ENCODE measurements at regions not wholly inside any gene's neighbourhood (a gene's known extent, or its start where the extent isn't known, plus 50 kb on each side); places are given as distances from the start of the nearest gene placed in this dataset.

DNA sequence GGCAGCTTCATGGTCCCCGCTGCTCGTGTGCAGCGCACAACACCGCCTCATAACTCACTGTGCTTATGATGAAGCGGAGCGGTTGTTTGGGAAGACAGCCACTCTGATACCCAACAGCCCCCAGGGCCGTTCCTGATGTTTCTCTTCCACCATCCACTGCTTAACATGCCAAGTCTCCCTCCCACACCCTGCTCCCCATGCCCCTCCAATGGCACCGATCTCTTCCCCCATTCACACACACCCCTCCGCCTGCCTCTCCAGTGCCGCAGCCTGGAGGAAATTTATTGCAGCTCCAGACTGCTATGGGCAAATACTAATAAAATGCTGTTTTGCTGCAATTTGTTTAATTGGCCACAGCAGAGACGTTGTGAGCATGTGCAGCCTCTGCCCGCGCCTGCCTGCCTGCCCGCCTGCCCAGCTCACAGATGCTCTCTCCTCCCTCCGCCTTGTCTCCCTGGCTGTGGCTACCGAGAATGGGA, 80.3 kb upstream of the LHX1 start:
- no peak for TF ChIP-seq POLR2A (IDR thresholded peaks at IDR 0.05)
- TF ChIP-seq, protein P1, sequence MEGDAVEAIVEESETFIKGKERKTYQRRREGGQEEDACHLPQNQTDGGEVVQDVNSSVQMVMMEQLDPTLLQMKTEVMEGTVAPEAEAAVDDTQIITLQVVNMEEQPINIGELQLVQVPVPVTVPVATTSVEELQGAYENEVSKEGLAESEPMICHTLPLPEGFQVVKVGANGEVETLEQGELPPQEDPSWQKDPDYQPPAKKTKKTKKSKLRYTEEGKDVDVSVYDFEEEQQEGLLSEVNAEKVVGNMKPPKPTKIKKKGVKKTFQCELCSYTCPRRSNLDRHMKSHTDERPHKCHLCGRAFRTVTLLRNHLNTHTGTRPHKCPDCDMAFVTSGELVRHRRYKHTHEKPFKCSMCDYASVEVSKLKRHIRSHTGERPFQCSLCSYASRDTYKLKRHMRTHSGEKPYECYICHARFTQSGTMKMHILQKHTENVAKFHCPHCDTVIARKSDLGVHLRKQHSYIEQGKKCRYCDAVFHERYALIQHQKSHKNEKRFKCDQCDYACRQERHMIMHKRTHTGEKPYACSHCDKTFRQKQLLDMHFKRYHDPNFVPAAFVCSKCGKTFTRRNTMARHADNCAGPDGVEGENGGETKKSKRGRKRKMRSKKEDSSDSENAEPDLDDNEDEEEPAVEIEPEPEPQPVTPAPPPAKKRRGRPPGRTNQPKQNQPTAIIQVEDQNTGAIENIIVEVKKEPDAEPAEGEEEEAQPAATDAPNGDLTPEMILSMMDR (IDR thresholded peaks at IDR 0.05), result no peak

Data from Peyer's patch (tissue), 4 donors.